GM19372 (cell line): ENCODE measurements at regions not wholly inside any gene's neighbourhood (a gene's known extent, or its start where the extent isn't known, plus 50 kb on each side); places are given as distances from the start of the nearest gene placed in this dataset.

Experiments
- ATAC-seq: cut with Tn5 transposase; IDR thresholded peaks from one replicate; pipeline ENCODE4 v1.9.1; 2021; ENCODE audit warnings: mild to moderate bottlenecking, low read depth, moderate library complexity; ENCODE audit not compliant: unreplicated experiment

DNA sequence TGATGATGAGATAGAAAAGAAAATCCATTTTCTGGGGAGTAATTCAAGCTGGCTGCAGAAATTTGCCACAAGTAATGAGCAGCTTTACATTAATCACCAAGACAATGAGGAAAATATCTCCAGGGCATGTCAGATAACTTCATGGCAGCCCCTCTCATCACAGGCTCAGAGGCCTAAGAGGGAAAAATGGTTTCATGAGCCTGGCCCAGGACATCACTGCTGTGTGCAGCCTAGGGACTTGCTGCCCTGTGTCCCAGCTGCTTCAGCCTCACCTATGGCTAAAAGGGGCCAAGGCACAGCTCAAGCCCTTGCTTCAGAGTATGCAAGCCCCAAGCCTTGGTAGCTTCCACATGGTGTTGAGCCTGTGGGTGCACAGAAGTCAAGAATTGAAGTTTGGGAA is 161.7 kb downstream of the OPA1 start:
- ATAC-seq = no peak

DNA sequence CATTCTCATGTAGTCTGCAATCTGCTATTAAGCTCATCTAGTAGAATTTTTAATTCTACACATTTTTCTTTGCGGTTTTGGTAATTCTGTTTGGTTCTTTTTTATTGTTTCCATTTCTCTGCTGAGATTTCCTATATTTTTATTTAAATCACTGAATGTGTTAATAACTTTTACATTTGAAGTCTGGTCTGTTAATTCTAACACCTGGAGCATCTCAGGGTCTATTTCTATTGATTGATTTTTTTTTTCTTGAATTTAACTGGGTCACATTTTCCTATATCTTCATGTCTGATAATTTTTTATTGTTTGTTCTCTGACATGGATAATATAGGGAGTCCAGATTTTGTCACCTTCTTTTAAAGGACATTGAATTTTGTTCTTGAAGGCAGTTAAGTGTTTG is 163.5 kb downstream of the OPA1 start:
- ATAC-seq = no peak

DNA sequence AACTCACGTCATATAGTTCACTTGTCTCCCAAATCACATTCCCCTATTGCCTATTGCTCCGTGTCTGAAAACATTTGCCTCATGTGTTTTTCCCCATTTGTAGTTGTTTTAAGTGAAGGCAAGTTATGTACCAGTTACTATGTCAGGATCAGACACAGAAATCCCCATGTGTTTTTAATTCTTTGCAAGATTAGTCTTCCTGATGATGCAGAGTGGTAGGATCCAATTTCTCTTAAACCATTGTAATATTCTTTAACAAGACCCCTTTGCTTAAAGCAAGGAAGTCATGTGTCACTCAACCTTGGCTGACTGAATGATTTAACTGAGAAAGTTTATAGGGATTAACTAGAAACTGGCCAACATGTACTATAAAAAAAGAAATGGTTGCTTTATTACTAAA is 164.4 kb downstream of the OPA1 start:
- ATAC-seq = no peak

DNA sequence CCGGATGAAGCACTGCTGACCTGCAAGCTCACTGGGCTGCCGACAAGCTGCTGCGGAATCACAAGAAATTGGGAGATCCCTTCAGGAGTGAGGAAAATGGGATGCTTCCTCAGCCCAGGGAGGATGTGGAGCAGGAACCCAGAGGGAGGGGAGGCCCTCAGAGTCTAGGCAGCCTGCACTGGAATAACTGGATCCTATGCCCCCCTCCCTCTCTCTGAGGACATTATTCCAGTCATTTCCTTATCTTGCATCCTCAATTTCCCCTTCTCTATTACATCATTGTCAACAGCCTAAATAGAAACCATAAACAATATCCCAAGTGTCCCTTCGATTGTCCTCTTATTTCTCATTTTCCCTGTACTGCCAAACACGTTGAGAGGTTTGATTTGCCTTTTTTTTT is 169.0 kb downstream of the OPA1 start:
- ATAC-seq = no peak

DNA sequence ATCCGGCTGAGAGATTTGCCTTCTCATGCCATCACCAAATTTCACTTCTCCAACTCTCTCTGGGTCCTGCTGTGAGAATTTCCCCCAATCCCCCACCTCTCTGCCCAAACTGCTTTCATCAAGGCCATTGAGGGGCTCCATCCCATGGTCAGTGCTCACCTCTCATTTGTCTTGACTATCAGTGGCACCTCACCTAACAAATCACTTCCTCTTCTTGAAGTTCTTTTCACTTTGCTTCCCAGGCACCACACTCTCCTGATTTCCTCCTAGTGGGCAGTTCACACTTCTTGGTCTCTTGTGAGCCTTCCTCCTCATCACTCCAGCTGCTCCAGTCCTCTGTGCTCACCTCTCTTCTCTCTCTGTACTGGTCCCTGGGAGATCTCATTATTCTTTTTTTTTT is 169.6 kb downstream of the OPA1 start:
- ATAC-seq = no peak

DNA sequence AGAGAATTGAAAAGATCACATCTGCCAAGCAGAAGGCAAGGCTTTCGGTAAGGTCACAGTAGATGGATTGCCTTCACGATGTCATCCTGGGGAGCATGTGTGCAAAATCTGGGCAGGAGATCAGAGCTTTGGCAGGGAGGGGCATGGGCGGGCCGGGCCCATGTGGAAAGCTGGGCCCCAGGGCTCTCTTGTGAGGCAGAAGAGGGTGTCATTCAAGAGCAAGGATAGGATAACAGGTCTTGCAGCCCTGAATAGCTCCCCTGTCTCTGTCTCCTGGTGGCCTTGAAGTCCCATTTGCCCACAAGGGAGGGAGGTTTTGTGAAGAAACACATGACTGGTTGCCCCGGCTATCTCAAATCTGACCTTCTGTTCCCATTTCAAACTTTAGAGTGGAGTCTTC is 172.0 kb downstream of the OPA1 start:
- no peak for ATAC-seq

DNA sequence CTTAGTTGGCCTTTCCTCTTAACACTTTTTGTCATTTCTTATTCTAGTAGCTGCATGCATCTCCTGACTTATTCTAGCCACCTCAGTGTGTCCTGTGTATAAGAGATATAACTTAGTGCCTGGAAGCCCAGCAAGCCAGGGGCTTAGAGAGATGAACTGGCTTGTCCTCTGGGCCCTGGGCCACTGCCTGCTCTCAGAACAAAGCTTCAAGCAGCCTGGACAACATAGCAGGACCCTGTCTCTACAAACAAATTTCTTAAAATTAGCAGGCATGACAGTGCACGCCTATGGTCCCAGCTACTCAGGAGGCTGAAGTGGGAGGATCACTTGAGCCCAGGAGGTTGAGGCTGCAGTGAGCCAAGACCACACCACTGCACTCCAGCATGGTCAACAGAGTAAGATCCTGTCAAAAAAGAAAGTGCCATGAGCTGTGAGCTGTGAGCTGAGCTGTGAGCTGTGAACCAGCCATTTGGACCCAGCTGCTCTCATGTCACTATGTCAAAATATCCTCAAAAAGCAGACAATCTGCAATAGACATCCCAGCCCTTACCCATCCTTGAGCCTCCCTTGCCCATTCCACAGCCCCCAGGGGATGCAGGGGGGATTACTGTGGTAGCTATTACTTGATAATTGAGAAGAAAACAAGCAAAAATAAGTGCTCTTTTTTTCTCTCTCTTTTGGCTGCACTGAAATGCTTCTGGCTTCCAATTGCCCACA is 174.5 kb downstream of the OPA1 start:
- no peak for ATAC-seq

DNA sequence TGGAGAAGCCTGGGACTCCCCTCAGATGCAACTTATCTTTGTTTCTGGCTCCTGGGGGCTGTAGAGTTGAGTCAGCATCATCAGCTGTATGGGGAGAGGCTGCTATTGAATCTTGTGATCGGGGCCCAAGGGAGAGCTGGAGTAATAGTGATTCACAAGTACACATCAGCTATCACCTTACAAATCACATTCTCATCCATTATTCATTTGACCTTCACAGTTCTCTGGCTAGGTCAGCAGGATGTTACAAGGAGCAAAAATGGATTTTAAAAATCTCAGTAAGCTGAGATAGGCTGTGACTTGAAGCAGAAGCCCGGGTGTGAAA is 175.0 kb downstream of the OPA1 start:
- no peak for ATAC-seq

DNA sequence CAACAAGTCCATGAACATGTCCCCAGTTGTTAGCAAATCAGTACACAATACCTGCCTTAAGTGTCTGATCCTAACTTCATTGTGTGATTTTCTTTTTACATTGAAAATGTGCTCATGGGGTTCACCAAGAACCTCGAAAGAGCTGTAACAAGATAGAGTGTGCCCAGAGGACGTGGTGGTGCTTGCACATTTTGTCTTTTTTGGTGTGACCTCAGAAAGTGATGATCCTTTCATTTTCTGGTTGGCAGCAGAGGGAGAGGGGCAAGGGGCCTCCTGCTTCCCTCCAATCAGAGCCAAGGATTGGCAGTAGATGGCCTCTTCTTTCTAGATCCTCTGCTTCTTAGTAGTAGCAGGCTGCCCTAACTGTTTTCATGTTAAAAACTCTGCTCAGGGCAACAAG is 176.4 kb downstream of the OPA1 start:
- no peak for ATAC-seq

DNA sequence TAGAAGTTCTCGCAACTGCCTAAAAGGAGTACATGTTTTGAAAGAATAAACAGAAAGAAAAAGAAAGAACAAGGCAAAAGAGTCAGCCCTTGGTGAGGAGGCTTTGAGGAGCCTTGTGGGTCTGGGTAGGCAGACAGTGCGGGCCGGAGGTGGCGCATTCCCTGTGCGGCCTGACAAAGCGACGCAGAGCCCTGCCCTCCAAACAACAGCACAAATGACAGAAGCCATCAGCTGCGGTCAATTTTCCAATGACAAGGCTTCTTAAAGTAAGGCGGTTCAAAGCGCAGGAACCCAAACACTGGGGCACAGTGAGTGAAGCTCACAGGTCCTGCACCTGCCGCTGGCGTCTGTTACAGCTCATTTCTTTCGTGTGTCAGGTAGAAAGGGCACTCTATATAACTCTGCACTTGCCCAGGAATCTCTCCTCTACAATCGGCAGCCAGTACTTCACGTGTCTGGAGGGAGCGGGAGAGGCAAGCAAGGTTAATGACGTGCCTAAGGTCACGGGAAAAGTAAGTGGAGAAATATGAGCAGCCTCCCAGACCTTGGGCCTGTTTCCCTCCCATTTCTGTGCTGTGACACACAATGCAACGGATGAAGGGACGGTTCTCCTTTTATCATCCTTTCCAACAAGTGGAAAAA is 178.1 kb downstream of the OPA1 start:
- no peak for ATAC-seq

DNA sequence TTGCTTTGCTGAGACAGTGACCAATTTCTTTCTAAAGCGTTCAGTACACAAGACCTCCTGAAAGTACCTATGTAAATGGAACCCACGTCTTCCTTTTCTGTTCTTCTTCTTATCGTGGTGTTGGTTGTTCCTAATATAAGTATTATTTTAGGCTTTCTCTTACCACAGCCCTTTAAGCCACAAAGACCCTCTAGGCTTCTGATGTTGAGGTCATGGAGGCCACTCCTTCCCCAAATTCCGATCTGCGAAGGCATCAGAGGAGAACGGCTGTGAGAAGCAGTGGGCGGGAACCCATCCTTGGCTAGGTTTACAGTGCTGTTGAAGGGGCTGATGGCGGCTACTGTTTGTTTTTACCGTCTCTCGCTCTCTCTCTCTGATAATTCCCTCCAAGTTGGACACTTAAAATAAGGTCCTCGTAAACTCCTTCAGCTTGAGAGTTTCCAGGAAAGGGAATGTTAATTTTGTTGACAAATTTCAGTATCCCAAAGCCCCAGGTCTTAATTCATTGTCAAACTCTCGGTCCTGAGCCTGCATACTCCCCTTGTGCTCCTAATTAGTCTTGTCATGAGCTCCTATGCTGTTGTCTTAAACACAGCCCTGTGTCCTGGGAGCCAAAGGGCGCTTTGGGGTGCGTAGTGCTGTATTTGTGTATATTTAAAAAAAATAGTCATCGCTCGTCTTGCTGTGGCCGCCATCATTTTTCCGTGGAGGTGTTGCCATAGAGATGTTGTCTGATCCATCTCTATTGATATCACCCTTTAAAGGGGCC is 178.8 kb downstream of the OPA1 start:
- no peak for ATAC-seq

DNA sequence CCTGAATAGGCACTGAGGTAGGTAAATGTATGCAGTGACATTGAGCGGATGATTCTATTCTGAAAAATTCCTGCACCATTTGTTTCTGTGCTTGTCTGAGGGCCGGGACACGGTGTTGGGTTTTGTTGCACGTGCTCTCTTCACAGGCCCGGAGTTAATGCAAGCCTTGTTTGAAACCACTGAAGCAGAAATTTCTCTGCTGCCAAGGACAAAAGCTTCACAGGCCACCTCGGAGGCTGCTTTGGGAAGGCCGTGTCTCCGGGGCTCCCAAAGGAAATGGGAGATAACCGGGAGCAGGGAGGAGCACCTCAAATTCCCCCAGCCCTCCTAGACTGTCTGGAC is 179.4 kb downstream of the OPA1 start:
- no peak for ATAC-seq

DNA sequence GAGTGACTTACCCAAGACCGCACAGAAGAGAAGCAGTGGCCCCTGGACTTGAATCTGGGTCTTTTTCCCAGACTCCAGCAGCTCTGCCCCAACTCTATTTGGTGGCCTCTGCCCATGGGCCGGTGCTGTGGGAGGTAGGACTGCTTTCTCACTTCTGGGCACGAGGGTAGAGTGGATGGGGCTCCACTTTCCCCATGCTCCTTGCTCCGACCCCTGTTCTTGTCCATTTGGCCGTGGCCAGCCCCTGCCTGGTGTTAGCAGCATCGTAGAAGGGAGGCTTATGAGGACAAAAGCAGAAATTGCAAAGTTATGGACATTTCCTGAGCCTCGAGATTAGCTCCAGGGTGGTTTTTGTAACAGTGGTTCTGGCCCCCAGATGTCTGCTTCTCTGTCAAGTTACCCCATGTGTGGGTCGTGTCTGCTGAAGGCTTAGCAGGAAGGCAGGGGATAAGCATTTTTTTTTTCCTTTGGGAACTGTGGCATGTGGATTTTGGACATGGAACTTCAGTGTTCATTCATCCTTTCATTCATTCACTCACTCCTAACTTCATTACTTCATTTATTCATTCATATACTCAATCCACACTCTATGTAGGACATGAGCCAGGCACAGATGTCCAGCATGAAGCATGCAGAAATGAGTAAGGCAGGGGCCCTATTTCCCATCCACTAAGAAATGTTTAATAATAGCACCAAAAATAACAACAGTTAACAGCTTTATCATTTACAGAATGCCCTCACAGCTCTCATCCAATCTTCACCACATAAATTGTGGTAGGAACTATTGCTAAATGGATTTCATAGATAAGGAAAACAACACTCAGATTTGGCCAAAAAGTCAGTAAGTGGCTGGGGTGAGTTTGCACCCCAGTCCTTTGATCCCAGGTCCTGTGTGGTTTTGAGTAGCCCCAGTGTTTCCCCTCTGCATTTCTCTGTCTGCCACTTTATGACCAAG is 180.5 kb downstream of the OPA1 start:
- no peak for ATAC-seq

DNA sequence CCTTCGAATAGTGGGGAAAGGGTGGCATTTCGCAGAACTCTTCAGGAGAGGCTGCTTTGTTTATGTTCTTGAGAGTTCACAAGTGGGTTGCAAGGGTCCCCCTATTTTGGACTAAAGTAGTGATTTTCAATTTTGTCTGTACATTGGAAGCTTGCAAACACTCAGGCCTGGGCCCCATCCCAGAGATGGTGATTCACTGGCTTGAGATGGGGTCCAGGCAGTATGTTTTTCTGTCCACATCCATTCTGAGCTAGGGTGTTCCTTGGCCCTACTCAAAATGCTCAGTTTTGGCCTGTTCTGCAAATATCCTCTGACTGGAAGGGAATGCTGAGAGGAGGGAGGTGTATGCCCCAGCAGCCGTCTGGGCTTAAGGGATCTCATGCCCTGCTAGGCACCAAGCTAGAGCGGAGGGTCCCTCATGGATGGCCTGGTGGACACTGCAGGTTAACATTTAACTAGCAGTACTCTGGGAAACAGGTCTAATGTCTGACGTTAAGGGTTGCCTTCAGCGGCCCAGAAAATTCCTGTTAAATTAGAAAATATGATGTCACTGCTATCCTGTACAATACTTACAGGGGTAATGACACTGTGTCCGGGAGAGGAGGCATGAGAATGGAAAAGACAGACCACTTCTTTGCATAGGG is 181.4 kb downstream of the OPA1 start:
- no peak for ATAC-seq

DNA sequence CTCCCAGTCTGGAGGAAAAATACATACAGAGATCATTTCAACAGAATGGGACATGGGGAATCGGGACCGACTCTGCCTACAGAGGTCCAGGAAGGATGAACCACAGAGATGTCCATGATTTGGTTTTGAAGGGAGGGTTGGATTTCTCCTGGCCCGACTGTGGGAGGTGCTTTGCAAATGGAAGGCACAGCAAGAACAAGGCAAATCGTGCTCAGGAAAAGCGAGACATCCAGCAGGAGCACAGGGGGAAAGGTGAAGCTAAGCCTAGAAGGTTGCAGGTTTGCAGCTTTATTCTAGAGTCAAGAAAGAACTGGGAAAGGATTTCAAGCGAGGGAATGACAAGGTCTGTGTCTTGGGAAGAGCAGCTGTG is 181.9 kb downstream of the OPA1 start:
- ATAC-seq = no peak

DNA sequence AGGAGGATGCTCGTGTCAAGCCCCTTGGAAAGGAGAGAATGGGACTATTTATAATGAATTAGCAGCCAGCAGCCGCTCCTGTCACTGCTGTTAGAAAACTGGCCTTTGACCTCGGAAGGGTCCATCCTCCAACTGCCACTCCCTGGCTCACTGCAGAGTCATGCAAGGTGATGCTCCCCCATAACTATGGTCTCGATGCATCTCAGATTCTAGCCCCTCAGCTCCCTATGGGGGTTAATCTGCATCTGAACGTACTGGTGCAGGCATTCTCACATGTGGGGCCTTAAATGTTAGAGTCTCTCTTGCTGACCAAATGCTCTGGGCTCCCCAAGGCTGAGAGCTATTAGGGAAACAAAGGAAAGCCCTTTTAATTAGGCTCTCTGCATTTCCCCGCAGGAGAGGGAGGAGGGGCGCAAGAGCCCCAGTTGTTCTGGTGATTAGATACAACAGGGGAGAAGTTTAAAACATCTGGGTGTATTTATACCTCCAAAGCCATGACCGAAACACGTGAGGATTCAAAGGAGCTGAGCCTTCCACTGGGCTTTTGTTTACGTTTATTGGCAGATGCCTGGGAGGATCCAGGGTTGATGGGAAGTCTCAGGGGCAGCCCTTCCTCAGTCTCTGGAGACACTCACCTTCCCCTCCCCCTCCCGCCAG is 182.5 kb downstream of the OPA1 start:
- no peak for ATAC-seq

DNA sequence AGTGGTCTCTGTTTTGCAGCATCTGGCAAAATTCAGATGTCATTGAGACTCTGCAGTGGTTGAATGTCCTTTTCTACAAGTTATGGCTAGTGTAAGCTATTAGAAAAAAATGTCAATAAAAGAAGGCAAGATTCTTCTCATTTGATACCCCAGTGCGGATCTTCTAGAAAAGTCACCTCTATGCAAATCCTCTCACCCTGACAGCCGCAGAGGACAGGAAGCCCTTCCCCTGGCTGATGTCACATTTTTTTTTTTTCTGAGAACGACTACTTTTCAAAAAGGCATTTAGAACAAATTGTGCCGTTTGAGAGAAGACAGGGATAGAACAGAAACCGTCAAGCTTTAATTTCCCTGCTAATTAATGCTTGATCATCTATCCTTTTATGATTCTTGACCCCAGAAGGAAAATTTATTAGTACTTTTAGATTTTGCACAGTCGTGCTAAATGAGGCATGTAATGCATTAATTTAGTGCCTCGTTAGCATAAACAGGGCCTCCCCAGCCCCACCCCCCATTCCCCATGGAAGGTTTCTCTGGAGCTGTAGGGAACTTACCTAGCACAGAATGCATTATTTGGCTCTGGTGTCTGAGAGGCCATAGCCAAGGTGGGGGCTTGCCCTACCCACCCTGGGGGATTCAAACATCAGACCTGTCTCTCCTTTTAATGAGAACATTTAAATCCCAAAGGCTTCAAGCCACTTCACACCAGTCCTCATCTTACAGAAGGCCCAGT is 183.8 kb downstream of the OPA1 start:
- ATAC-seq = no peak

DNA sequence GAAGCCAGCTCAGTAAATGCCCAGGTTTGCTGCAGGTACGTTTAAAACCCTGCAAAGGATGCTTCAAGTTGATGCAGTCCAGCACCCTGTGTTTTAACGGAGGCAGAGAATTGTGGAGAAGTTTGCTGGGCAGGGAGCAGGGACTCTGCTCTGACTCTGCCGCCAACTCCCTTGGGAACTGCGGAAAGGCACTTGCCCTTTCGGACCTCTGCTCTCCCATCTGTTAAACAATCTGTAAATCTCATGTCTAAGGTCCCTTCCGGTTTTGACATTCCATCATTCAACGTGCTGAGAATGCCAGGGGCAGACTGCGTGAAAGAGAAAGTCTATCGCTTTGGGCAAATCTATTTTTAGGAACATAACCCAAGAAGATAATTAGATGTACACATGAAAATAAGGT is 184.5 kb downstream of the OPA1 start:
- ATAC-seq = no peak

DNA sequence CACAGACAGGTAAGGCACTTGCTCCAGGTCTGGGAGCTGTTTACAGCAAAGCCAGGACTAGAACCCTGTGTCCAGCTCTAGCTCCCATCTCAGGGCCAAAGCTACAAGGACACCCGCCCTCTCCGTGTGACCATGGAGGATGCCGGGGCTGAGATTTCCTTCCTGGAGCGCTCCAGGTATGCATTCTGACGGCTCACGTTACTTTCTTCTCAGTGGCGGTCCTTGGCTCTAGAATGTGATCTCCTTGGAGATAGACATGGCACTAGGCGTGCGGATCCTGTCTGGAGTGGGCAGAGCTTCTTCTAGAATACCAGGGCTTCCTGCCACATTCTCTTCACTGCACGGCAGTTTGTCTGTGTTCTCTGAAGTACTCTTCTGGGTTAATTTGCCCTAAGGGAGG is 185.7 kb downstream of the OPA1 start:
- ATAC-seq = no peak
